CD14-positive monocyte (primary cell): ENCODE measurements at regions not wholly inside any gene's neighbourhood (a gene's known extent, or its start where the extent isn't known, plus 50 kb on each side); places are given as distances from the start of the nearest gene placed in this dataset.

ENCODE experiments used
- DNase-seq, 3 donors: peaks; one replicate each; pipeline ENCODE4 v3.0.0-alpha.2; 2011 to 2022
- H2AFZ ChIP-seq: 2 replicates; pipeline ENCODE4 v1.6.0; 2012; ENCODE audit warnings: mild to moderate bottlenecking, low read depth, low read length, inconsistent platforms; ENCODE audit not compliant: insufficient read depth, poor library complexity, severe bottlenecking
- H3K27ac ChIP-seq, 2 donors: 1 replicate in 1 of 2; 2 replicates in 1 of 2; pipeline ENCODE4 v1.5.1; 2012 to 2013; ENCODE audit warnings: low read length in 2 of 2, control low read depth in 1 of 2, inconsistent platforms in 1 of 2, low read depth in 1 of 2, mild to moderate bottlenecking in 1 of 2
- H3K27me3 ChIP-seq, 2 donors: one replicate each; pipeline versions ENCODE4 v1.6.0 to v1.6.1; 2011 to 2013; ENCODE audit warnings: low read length in 2 of 2; ENCODE audit not compliant: control insufficient read depth in 2 of 2, insufficient read depth in 2 of 2
- H3K36me3 ChIP-seq, 2 donors: replicated peaks in 1 of 2; 1 replicate in 1 of 2; 2 replicates in 1 of 2; pipeline versions ENCODE4 v1.5.1 to v1.6.1; 2012 to 2013; ENCODE audit warnings: low read length in 2 of 2, control low read depth in 1 of 2, inconsistent platforms in 1 of 2, mild to moderate bottlenecking in 1 of 2; ENCODE audit not compliant: insufficient read depth in 2 of 2, control insufficient read depth in 1 of 2
- H3K4me1 ChIP-seq, 2 donors: 1 replicate in 1 of 2; 2 replicates in 1 of 2; pipeline versions ENCODE4 v1.5.1 to v1.6.1; 2012 to 2013; ENCODE audit warnings: low read length in 2 of 2, control low read depth in 1 of 2, inconsistent platforms in 1 of 2, mild to moderate bottlenecking in 1 of 2, moderate library complexity in 1 of 2; ENCODE audit not compliant: insufficient read depth in 2 of 2, control insufficient read depth in 1 of 2
- H3K4me2 ChIP-seq: replicated peaks from 2 replicates; pipeline ENCODE3; 2012; ENCODE audit warnings: low read length, moderate library complexity, mild to moderate bottlenecking; ENCODE audit not compliant: poor library complexity, severe bottlenecking; ENCODE audit errors: extremely low read depth
- H3K4me3 ChIP-seq, 3 experiments: fragments of 200-600 bp in 1 of 3; sonication (generic) in 1 of 3; replicated peaks in 1 of 3; 1 replicate in 2 of 3; 2 replicates in 1 of 3; pipeline ENCODE4 v1.5.1; 2011 to 2013; ENCODE audit warnings: low read length in 3 of 3, mild to moderate bottlenecking in 3 of 3, control low read depth in 2 of 3, low read depth in 2 of 3, inconsistent platforms in 1 of 3, moderate library complexity in 1 of 3
- H3K79me2 ChIP-seq: 2 replicates; pipeline ENCODE4 v1.6.0; 2012; ENCODE audit warnings: mild to moderate bottlenecking, control low read depth, inconsistent platforms, low read length, moderate library complexity; ENCODE audit not compliant: insufficient read depth
- H3K9ac ChIP-seq: 2 replicates; pipeline ENCODE4 v1.6.0; 2017; ENCODE audit warnings: low read length, mild to moderate bottlenecking; ENCODE audit not compliant: insufficient read depth, poor library complexity, severe bottlenecking
- H3K9me3 ChIP-seq, 2 donors: replicated peaks in 1 of 2; 1 replicate in 1 of 2; 2 replicates in 1 of 2; pipeline versions ENCODE4 v1.5.1 to v1.6.1; 2012 to 2013; ENCODE audit warnings: low read length in 2 of 2, control low read depth in 1 of 2; ENCODE audit not compliant: control insufficient read depth in 1 of 2, insufficient read depth in 1 of 2
- H4K20me1 ChIP-seq: 2 replicates; pipeline ENCODE4 v1.6.0; 2012; ENCODE audit warnings: mild to moderate bottlenecking, low read length, control low read depth, moderate library complexity; ENCODE audit not compliant: insufficient read depth
- H3K27ac Mint-ChIP-seq, 7 donors: one replicate each; pipeline ENCODE4 v1.8.0; 2020; ENCODE audit warnings: mild to moderate bottlenecking in 7 of 7, mixed read lengths in 7 of 7, moderate library complexity in 6 of 7, inconsistent platforms in 2 of 7
- H3K27me3 Mint-ChIP-seq, 3 donors: one replicate each; pipeline ENCODE4 v1.8.0; 2021 to 2022; ENCODE audit warnings: low read depth in 3 of 3, mild to moderate bottlenecking in 3 of 3, mixed read lengths in 3 of 3, moderate library complexity in 3 of 3, inconsistent platforms in 1 of 3
- H3K36me3 Mint-ChIP-seq, 2 donors: one replicate each; pipeline ENCODE4 v1.8.0; 2020; ENCODE audit warnings: mixed read lengths in 2 of 2, inconsistent platforms in 1 of 2, mild to moderate bottlenecking in 1 of 2
- H3K4me1 Mint-ChIP-seq: one replicate; pipeline ENCODE4 v1.8.0; 2020; ENCODE audit warnings: mild to moderate bottlenecking, mixed read lengths
- H3K4me3 Mint-ChIP-seq, 2 donors: one replicate each; pipeline ENCODE4 v1.8.0; 2020; ENCODE audit warnings: mild to moderate bottlenecking in 2 of 2, mixed read lengths in 2 of 2, moderate library complexity in 1 of 2
- H3K9me3 Mint-ChIP-seq, 7 donors: one replicate each; pipeline ENCODE4 v1.8.0; 2020 to 2022; ENCODE audit warnings: mixed read lengths in 7 of 7, mild to moderate bottlenecking in 6 of 7, moderate library complexity in 6 of 7, inconsistent platforms in 2 of 7
- CTCF ChIP-seq: fragments of 200-600 bp; IDR thresholded peaks from one replicate; pipeline ENCODE4 v1.8.0; 2022; ENCODE audit warnings: antibody characterized with exemption, mild to moderate bottlenecking
- WGBS: methylation state at CpG from one replicate; pipeline ENCODE4 v1.1.5; 2013; ENCODE audit warnings: missing lambda C conversion rate; ENCODE audit not compliant: insufficient coverage; 5-methylcytosine and 5-hydroxymethylcytosine counted together
- intact Hi-C, 2 donors: fragments of 100-400 bp; cut with micrococcal nuclease; formaldehyde crosslinking; loops; one replicate each; pipeline versions ENCODE4 v1.15.0 to v1.15.1; 2023

GRCh38 chr2:121102941-121103340 is 182.1 kb downstream of the TFCP2L1 start:
- H3K36me3 Mint-ChIP-seq, result no peaks in the 10 kb centered on the region
- no CpG with 5 or more reads among the region's 2 CpGs for WGBS
- no peak for DNase-seq
- Histone ChIP-seq H3K9me3 (no peaks in the 10 kb centered on the region), H3K4me2 (no peak overlapping the region), H3K4me3 (no peak overlapping the region), H4K20me1 (no peaks in the 10 kb centered on the region), H3K27me3 (peaks cover 0 to 5% of the 10 kb centered on the region in 2 donors), H2AFZ (no peak overlapping the region), H3K27ac (no peak overlapping the region), H3K4me1 (no peaks in the 10 kb centered on the region), H3K9ac (no peak overlapping the region), H3K36me3 (no peaks in the 10 kb centered on the region), H3K79me2 (no peaks in the 10 kb centered on the region)
- no peaks in the 10 kb centered on the region for H3K4me1 Mint-ChIP-seq
- intact Hi-C loops, result no loop called here
- H3K9me3 Mint-ChIP-seq, result peaks cover 0 to 3% (median 0%) of the 10 kb centered on the region in 7 donors
- no peak overlapping the region for H3K27ac Mint-ChIP-seq
- H3K27me3 Mint-ChIP-seq, result peaks cover 4 to 8% (median 5%) of the 10 kb centered on the region in 3 donors
- no peak for TF ChIP-seq CTCF
- no peak overlapping the region for H3K4me3 Mint-ChIP-seq

GRCh38 chr2:121103960-121104359 is 181.0 kb downstream of the TFCP2L1 start:
- peaks cover 4 to 8% (median 5%) of the 10 kb centered on the region in 3 donors for H3K27me3 Mint-ChIP-seq
- H3K9me3 Mint-ChIP-seq, result peaks cover 0 to 3% (median 0%) of the 10 kb centered on the region in 7 donors
- Histone ChIP-seq H3K4me2 (no peak overlapping the region), H3K9ac (no peak overlapping the region), H3K4me3 (no peak overlapping the region), H3K27me3 (peaks cover 0 to 5% of the 10 kb centered on the region in 2 donors), H3K27ac (no peak overlapping the region), H3K36me3 (no peaks in the 10 kb centered on the region), H3K79me2 (no peaks in the 10 kb centered on the region), H4K20me1 (no peaks in the 10 kb centered on the region), H3K9me3 (no peaks in the 10 kb centered on the region), H3K4me1 (no peaks in the 10 kb centered on the region), H2AFZ (no peak overlapping the region)
- TF ChIP-seq CTCF, result no peak
- no peak overlapping the region for H3K27ac Mint-ChIP-seq
- no peak for DNase-seq
- H3K4me1 Mint-ChIP-seq, result no peaks in the 10 kb centered on the region
- intact Hi-C loops, result no loop called here
- no peak overlapping the region for H3K4me3 Mint-ChIP-seq
- 63% methylated on average over 4 of the region's 5 CpGs for WGBS
- no peaks in the 10 kb centered on the region for H3K36me3 Mint-ChIP-seq
